GM23338 (cell line): ENCODE measurements at regions not wholly inside any gene's neighbourhood (a gene's known extent, or its start where the extent isn't known, plus 50 kb on each side); places are given as distances from the start of the nearest gene placed in this dataset.
A peak's percentile ranks its signal among the peaks of the same experiment; 100 is the strongest.

Source experiments
- ATAC-seq: fragments of 200-7000 bp; cut with Tn5 transposase; 3 replicates; pipeline ENCODE4 v1.9.1; 2020
- DNase-seq: peaks from one replicate; pipeline ENCODE4 v3.0.0-alpha.2; 2015; ENCODE audit warnings: low spot score
- H2AFZ ChIP-seq: fragments of 200-600 bp; sonication (generic); 2 replicates; pipeline ENCODE4 v1.8.0; 2016; ENCODE audit warnings: antibody characterized with exemption, mild to moderate bottlenecking, moderate library complexity
- H3F3A ChIP-seq: fragments of 200-600 bp; sonication (generic); replicated peaks from 2 replicates; pipeline ENCODE4 v1.8.0; 2017; ENCODE audit warnings: antibody characterized with exemption, mixed run types, low read depth
- H3K27ac ChIP-seq: fragments of 200-600 bp; sonication (generic); 2 replicates; pipeline ENCODE4 v1.6.1; 2016; ENCODE audit warnings: low read depth
- H3K27me3 ChIP-seq: fragments of 200-600 bp; sonication (generic); 2 replicates; pipeline ENCODE4 v1.8.0; 2016; ENCODE audit warnings: mild to moderate bottlenecking, mixed run types, moderate library complexity; ENCODE audit not compliant: insufficient read depth
- H3K36me3 ChIP-seq: fragments of 200-600 bp; sonication (generic); 2 replicates; pipeline ENCODE4 v1.8.0; 2016; ENCODE audit warnings: mild to moderate bottlenecking; ENCODE audit not compliant: insufficient read depth
- H3K4me1 ChIP-seq: fragments of 200-600 bp; sonication (generic); 2 replicates; pipeline ENCODE4 v1.8.0; 2016; ENCODE audit warnings: mild to moderate bottlenecking, moderate library complexity; ENCODE audit not compliant: insufficient read depth
- H3K4me2 ChIP-seq: fragments of 200-600 bp; sonication (generic); 2 replicates; pipeline ENCODE4 v1.7.1; 2017; ENCODE audit warnings: mixed run types
- H3K4me3 ChIP-seq: fragments of 200-600 bp; sonication (generic); 2 replicates; pipeline ENCODE4 v1.6.1; 2016; ENCODE audit warnings: mixed run types
- H3K79me2 ChIP-seq: fragments of 200-600 bp; sonication (generic); replicated peaks from 2 replicates; pipeline ENCODE4 v1.8.0; 2017; ENCODE audit warnings: mild to moderate bottlenecking; ENCODE audit not compliant: insufficient read depth
- H3K9me2 ChIP-seq: fragments of 200-600 bp; sonication (generic); 2 replicates; pipeline ENCODE4 v1.8.0; 2017; ENCODE audit not compliant: insufficient read depth
- H4K20me1 ChIP-seq: fragments of 200-600 bp; sonication (generic); replicated peaks from 2 replicates; pipeline ENCODE4 v1.8.0; 2017; ENCODE audit warnings: mild to moderate bottlenecking; ENCODE audit not compliant: insufficient read depth
- H3K27ac Mint-ChIP-seq: 2 replicates; pipeline ENCODE4 v1.8.0; 2020; ENCODE audit warnings: inconsistent platforms, mild to moderate bottlenecking, moderate library complexity, mixed read lengths
- H3K27me3 Mint-ChIP-seq: 3 replicates; pipeline ENCODE4 v1.8.0; 2022; ENCODE audit warnings: low read depth, mild to moderate bottlenecking, moderate library complexity, mixed read lengths, inconsistent platforms; ENCODE audit not compliant: insufficient read depth, poor library complexity
- H3K36me3 Mint-ChIP-seq: 3 replicates; pipeline ENCODE4 v1.8.0; 2021; ENCODE audit warnings: low read depth, mild to moderate bottlenecking, inconsistent platforms, moderate library complexity, mixed read lengths
- H3K4me1 Mint-ChIP-seq: 3 replicates; pipeline ENCODE4 v1.8.0; 2020; ENCODE audit warnings: mild to moderate bottlenecking, inconsistent platforms, mixed read lengths
- H3K4me3 Mint-ChIP-seq: 3 replicates; pipeline ENCODE4 v1.8.0; 2021; ENCODE audit warnings: moderate library complexity, mild to moderate bottlenecking, inconsistent platforms, mixed read lengths
- H3K9me3 Mint-ChIP-seq: 3 replicates; pipeline ENCODE4 v1.8.0; 2020; ENCODE audit warnings: moderate library complexity, mild to moderate bottlenecking, inconsistent platforms, mixed read lengths
- CREB1 ChIP-seq: fragments of 250-450 bp; sonication (Bioruptor Pico); IDR thresholded peaks from 2 replicates; pipeline ENCODE4 v1.5.0; 2020; ENCODE audit warnings: low read depth, mild to moderate bottlenecking, moderate library complexity
- EZH2phosphoT487 ChIP-seq: fragments of 200-600 bp; sonication (generic); IDR thresholded peaks from one replicate; pipeline ENCODE4 v1.8.1; 2018; ENCODE audit warnings: antibody characterized with exemption; ENCODE audit not compliant: unreplicated experiment
- POLR2AphosphoS5 ChIP-seq: IDR thresholded peaks from 2 replicates; pipeline ENCODE4 v1.6.1; 2016; ENCODE audit warnings: antibody characterized with exemption, low read depth
- ZNF331 ChIP-seq: fragments of 250-450 bp; sonication (Bioruptor Pico); IDR thresholded peaks from 2 replicates; pipeline ENCODE4 v1.5.0; 2020; ENCODE audit warnings: low read depth, mild to moderate bottlenecking, moderate library complexity
- TF ChIP-seq, protein P1 (sequence below): fragments of 250-450 bp; sonication (Bioruptor Pico); IDR thresholded peaks from 2 replicates; pipeline ENCODE4 v1.5.0; 2020; ENCODE audit warnings: mild to moderate bottlenecking, moderate library complexity
- TF ChIP-seq, protein P2 (sequence below), 2 experiments: fragments of 200-600 bp in 1 of 2; sonication (generic) in 1 of 2; conservative IDR thresholded peaks; 2 replicates each; pipeline versions ENCODE4 v1.5.1 to v1.6.1; 2016 to 2017; ENCODE audit warnings: antibody characterized with exemption in 2 of 2, low read depth in 2 of 2, mild to moderate bottlenecking in 2 of 2, moderate library complexity in 1 of 2

DNA sequence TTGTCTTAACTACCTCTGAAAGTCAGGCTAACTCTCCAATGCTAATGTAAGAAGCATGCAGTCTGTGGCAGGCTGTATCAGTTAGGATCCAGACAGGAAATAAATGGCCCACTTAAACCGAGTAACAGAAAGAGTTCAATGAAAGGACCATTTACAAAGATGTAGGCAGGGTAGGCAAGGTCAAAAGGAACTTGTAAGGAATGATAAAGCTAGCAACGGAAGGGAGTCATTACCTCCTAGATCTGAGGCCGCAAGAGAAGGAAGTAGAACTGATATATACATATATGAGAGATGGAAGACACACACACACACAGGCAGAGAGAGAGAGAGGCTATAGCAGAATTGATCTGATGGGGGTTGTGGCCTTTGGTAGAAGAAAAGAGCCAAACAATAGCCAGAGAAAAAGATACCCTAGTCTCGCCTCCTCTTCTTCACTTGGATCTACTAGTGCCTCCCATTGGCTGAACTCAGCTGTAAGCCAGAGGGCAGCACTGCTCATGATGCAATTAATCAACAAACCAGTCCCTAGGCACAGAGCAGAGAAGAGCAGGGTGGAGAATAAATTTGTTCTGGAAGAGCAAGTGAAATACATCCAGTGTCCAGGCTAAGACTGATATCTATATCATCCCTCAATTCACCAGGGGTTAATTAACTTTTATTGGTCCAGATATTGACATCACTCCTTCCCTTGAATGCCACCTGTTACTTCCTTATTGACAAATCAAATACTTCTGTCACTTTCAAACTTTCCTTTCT, 91.2 kb downstream of the LSMEM1 start:
- DNase-seq = peak; percentile 53
- H3K9me2 ChIP-seq = no peaks in the 10 kb centered on the region
- TF ChIP-seq EZH2phosphoT487 (no peak), CREB1 (CRISPR knock-in tag) (no peak), POLR2AphosphoS5 (no peak), ZNF331 (CRISPR knock-in tag) (no peak)
- TF ChIP-seq, protein P1, sequence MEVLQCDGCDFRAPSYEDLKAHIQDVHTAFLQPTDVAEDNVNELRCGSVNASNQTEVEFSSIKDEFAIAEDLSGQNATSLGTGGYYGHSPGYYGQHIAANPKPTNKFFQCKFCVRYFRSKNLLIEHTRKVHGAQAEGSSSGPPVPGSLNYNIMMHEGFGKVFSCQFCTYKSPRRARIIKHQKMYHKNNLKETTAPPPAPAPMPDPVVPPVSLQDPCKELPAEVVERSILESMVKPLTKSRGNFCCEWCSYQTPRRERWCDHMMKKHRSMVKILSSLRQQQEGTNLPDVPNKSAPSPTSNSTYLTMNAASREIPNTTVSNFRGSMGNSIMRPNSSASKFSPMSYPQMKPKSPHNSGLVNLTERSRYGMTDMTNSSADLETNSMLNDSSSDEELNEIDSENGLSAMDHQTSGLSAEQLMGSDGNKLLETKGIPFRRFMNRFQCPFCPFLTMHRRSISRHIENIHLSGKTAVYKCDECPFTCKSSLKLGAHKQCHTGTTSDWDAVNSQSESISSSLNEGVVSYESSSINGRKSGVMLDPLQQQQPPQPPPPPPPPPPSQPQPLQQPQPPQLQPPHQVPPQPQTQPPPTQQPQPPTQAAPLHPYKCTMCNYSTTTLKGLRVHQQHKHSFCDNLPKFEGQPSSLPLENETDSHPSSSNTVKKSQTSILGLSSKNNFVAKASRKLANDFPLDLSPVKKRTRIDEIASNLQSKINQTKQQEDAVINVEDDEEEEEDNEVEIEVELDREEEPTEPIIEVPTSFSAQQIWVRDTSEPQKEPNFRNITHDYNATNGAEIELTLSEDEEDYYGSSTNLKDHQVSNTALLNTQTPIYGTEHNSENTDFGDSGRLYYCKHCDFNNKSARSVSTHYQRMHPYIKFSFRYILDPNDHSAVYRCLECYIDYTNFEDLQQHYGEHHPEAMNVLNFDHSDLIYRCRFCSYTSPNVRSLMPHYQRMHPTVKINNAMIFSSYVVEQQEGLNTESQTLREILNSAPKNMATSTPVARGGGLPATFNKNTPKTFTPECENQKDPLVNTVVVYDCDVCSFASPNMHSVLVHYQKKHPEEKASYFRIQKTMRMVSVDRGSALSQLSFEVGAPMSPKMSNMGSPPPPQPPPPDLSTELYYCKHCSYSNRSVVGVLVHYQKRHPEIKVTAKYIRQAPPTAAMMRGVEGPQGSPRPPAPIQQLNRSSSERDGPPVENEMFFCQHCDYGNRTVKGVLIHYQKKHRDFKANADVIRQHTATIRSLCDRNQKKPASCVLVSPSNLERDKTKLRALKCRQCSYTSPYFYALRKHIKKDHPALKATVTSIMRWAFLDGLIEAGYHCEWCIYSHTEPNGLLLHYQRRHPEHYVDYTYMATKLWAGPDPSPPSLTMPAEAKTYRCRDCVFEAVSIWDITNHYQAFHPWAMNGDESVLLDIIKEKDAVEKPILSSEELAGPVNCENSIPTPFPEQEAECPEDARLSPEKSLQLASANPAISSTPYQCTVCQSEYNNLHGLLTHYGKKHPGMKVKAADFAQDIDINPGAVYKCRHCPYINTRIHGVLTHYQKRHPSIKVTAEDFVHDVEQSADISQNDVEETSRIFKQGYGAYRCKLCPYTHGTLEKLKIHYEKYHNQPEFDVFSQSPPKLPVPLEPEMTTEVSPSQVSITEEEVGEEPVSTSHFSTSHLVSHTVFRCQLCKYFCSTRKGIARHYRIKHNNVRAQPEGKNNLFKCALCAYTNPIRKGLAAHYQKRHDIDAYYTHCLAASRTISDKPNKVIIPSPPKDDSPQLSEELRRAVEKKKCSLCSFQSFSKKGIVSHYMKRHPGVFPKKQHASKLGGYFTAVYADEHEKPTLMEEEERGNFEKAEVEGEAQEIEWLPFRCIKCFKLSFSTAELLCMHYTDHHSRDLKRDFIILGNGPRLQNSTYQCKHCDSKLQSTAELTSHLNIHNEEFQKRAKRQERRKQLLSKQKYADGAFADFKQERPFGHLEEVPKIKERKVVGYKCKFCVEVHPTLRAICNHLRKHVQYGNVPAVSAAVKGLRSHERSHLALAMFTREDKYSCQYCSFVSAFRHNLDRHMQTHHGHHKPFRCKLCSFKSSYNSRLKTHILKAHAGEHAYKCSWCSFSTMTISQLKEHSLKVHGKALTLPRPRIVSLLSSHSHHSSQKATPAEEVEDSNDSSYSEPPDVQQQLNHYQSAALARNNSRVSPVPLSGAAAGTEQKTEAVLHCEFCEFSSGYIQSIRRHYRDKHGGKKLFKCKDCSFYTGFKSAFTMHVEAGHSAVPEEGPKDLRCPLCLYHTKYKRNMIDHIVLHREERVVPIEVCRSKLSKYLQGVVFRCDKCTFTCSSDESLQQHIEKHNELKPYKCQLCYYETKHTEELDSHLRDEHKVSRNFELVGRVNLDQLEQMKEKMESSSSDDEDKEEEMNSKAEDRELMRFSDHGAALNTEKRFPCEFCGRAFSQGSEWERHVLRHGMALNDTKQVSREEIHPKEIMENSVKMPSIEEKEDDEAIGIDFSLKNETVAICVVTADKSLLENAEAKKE (CRISPR knock-in tag) = no peak
- TF ChIP-seq, protein P2, sequence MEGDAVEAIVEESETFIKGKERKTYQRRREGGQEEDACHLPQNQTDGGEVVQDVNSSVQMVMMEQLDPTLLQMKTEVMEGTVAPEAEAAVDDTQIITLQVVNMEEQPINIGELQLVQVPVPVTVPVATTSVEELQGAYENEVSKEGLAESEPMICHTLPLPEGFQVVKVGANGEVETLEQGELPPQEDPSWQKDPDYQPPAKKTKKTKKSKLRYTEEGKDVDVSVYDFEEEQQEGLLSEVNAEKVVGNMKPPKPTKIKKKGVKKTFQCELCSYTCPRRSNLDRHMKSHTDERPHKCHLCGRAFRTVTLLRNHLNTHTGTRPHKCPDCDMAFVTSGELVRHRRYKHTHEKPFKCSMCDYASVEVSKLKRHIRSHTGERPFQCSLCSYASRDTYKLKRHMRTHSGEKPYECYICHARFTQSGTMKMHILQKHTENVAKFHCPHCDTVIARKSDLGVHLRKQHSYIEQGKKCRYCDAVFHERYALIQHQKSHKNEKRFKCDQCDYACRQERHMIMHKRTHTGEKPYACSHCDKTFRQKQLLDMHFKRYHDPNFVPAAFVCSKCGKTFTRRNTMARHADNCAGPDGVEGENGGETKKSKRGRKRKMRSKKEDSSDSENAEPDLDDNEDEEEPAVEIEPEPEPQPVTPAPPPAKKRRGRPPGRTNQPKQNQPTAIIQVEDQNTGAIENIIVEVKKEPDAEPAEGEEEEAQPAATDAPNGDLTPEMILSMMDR (conservative IDR thresholded peaks at IDR 0.05; ENCODE audit: low read depth in 2 of 2) = peak; percentile 47 to 78
- H3K4me1 ChIP-seq = peaks cover 7% of the 10 kb centered on the region; the same call in 1 of the 2 replicates
- Mint-ChIP-seq H3K4me3 (no peak overlapping the region), H3K9me3 (no peaks in the 10 kb centered on the region), H3K27me3 (peaks cover 2% of the 10 kb centered on the region), H3K27ac (no peak overlapping the region), H3K4me1 (peaks cover 8% of the 10 kb centered on the region; the same call in 2 of the 3 replicates), H3K36me3 (no peaks in the 10 kb centered on the region)
- no peak overlapping the region for H3K27ac ChIP-seq
- H2AFZ ChIP-seq = peak overlapping the region; percentile 73; the same call in 1 of the 2 replicates
- no peaks in the 10 kb centered on the region for H3F3A ChIP-seq
- no peak overlapping the region for H3K4me3 ChIP-seq
- no peaks in the 10 kb centered on the region for H3K27me3 ChIP-seq
- no peak overlapping the region for H3K4me2 ChIP-seq
- no peaks in the 10 kb centered on the region for H4K20me1 ChIP-seq
- no peaks in the 10 kb centered on the region for H3K79me2 ChIP-seq
- ATAC-seq = peak; percentile 90
- no peaks in the 10 kb centered on the region for H3K36me3 ChIP-seq
